ENCODE measurements at regions not wholly inside any gene's neighbourhood (a gene's known extent, or its start where the extent isn't known, plus 50 kb on each side); places are given as distances from the start of the nearest gene placed in this dataset.
"Not testable (repeated sequence)": the region's sequence is repeated elsewhere in the genome, so short reads cannot be mapped to it uniquely, and the experiment has no call there.

GRCh38 chr16:60180609-60181008 is 1446.5 kb upstream of the GOT2 start:
- Mint-ChIP-seq H3K9me3 (peaks cover 22% of the 10 kb centered on the region), H3K4me1 (no peaks in the 10 kb centered on the region), H3K27ac (no peak overlapping the region), H3K4me3 (no peak overlapping the region), H3K27me3 (no peaks in the 10 kb centered on the region), H3K36me3 (ENCODE audit: low read depth) (no peaks in the 10 kb centered on the region)
- POLR2A ChIA-PET, result no interaction called here
- no peak for DNase-seq
- CTCF ChIA-PET, result no interaction called here

- POLR2A ChIA-PET, result no interaction called here
- no peak for DNase-seq
- Mint-ChIP-seq H3K4me1 (no peaks in the 10 kb centered on the region), H3K27me3 (no peaks in the 10 kb centered on the region), H3K36me3 (ENCODE audit: low read depth) (no peaks in the 10 kb centered on the region), H3K9me3 (peaks cover 15% of the 10 kb centered on the region), H3K27ac (no peak overlapping the region), H3K4me3 (no peak overlapping the region)
- CTCF ChIA-PET, result no interaction called here
These were observed 1436.1 kb upstream of the GOT2 start for GRCh38 chr16:60170196-60170595.

DNA sequence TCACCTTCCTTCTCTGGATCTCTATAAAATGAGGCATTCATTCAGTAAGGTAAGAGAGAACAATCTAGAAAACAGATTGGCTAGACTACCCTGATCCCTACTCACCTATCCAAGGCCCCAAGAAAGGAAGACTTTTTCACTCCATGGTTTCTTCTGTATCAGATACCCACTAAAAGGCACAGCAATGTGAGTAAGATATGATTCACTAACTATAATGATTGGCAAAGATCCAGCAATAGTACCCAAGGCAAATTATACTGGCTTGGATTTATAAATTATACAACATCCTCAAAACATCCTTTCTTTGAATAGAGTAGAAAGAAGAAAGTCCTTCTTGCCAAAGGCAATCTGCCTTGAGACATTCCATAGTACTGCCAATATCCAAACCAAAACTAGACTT is 1432.0 kb upstream of the GOT2 start:
- no peak for DNase-seq
- Mint-ChIP-seq H3K9me3 (peaks cover 8% of the 10 kb centered on the region), H3K36me3 (ENCODE audit: low read depth) (no peaks in the 10 kb centered on the region), H3K4me1 (no peaks in the 10 kb centered on the region), H3K27ac (no peak overlapping the region), H3K4me3 (no peak overlapping the region), H3K27me3 (no peaks in the 10 kb centered on the region)
- POLR2A ChIA-PET, result no interaction called here
- CTCF ChIA-PET, result no interaction called here

DNA sequence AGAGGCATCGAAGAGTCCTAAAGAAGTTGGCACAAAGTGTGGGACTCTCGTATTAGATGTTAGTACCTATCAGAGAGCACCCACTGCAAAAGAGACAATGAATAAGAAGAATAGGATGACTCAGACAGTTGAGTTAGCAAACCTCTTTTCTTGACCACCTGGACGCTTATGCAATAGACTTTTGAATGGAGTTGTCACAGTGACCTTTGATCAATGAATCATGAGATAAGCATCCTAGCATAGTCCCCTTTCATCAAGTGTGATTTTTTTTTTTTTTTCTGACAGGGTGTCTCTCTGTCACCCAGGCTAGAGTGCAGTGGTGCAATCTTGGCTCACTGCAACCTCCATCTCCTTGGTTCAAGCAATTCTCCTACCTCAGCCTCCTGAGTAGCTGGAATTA is 1417.9 kb upstream of the GOT2 start:
- Mint-ChIP-seq H3K9me3 (peaks cover 42% of the 10 kb centered on the region), H3K27ac (no peak overlapping the region), H3K4me3 (no peak overlapping the region), H3K4me1 (no peaks in the 10 kb centered on the region), H3K27me3 (no peaks in the 10 kb centered on the region), H3K36me3 (ENCODE audit: low read depth) (no peaks in the 10 kb centered on the region)
- ChIA-PET POLR2A (no interaction called here), CTCF (no interaction called here)
- DNase-seq, result no peak

DNA sequence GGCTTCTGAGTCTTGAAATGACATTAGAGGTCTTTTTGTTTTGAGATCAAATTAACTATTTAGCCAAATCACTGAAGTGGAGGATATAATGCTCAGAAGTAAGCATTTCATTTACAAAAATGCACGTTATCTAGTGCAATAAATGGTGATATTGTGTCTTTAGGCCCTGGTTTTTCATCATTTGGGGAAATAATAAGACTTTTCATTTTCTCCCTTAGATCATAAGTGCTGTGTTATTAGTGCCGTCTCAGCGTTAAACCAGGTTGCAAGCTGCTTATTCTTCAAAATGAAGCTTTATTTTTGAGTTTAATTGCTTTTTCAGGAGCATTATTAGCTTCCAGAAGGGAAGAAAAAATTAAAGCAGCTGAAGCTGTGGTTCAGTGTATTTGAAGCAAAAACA is 1416.8 kb upstream of the GOT2 start:
- CTCF ChIA-PET, result no interaction called here
- H3K27me3 Mint-ChIP-seq, result no peaks in the 10 kb centered on the region
- H3K4me3 Mint-ChIP-seq, result no peak overlapping the region
- no peak overlapping the region for H3K27ac Mint-ChIP-seq
- peaks cover 42% of the 10 kb centered on the region for H3K9me3 Mint-ChIP-seq
- no peaks in the 10 kb centered on the region for H3K36me3 Mint-ChIP-seq (ENCODE audit: low read depth)
- DNase-seq, result no peak
- POLR2A ChIA-PET, result no interaction called here
- no peaks in the 10 kb centered on the region for H3K4me1 Mint-ChIP-seq

GRCh38 chr16:60143348-60143705 is 1409.2 kb upstream of the GOT2 start:
- Mint-ChIP-seq H3K36me3 (ENCODE audit: low read depth) (no peaks in the 10 kb centered on the region), H3K27me3 (no peaks in the 10 kb centered on the region), H3K9me3 (peaks cover 9% of the 10 kb centered on the region), H3K27ac (no peak overlapping the region), H3K4me3 (no peak overlapping the region), H3K4me1 (no peaks in the 10 kb centered on the region)
- ChIA-PET POLR2A (no interaction called here), CTCF (no interaction called here)
- no peak for DNase-seq

DNA sequence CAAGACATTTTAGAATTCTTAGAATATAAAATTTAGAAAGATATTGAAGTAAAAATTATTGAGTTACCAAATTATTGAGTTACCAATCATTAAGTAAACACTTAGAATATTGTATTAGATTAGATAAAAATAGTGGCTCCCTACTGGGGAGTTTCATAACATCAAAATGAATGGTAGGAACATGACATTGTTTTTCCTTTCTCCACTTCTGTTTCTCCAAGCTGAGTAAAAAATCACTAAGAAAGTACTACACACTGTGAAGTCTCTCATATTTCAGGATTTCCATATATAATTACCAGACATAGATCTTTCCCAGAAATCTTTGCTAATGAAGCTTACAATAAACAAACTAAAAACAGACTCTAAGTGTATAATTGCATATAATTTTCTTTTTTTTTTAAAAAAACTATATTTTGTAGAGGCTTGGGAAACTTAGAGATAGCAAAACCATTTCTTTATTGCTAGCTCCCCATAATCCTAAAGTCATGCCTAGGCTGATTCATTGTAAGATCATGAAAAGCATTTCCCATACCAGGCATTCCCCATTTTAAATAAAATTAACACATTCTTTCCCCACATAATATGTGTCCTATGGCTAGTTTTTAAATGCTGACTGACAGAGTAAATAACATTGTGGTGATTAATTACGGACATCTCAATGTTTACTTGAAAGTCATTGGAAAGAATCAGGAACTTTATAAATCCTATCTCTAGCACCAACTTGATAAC is 1408.7 kb upstream of the GOT2 start:
- ChIA-PET POLR2A (no interaction called here), CTCF (no interaction called here)
- H3K27me3 Mint-ChIP-seq, result no peaks in the 10 kb centered on the region
- no peaks in the 10 kb centered on the region for H3K4me1 Mint-ChIP-seq
- DNase-seq, result no peak
- H3K4me3 Mint-ChIP-seq, result no peak overlapping the region
- no peak overlapping the region for H3K27ac Mint-ChIP-seq
- H3K9me3 Mint-ChIP-seq, result peaks cover 4% of the 10 kb centered on the region
- no peaks in the 10 kb centered on the region for H3K36me3 Mint-ChIP-seq (ENCODE audit: low read depth)

DNA sequence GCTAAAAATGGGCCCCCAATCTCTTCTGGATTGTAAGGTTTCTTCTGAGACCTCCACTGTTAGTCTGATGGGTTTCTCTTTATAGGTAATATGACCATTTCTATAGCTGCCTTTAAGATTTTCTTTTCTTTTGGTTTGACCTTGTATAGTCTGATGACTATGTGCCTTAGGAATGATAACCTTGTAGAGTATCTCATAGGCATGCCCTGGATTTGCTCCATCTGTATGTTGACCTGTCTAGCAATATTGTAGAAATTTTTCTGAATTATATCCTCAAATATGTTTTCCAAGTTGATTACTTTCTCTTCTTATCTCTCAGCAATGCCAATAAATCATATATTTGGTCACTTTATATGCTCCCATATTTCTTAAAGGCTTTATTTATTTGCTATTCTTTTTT is 1403.8 kb upstream of the GOT2 start:
- no peaks in the 10 kb centered on the region for H3K4me1 Mint-ChIP-seq
- no peaks in the 10 kb centered on the region for H3K36me3 Mint-ChIP-seq (ENCODE audit: low read depth)
- CTCF ChIA-PET, result no interaction called here
- POLR2A ChIA-PET, result no interaction called here
- H3K4me3 Mint-ChIP-seq, result no peak overlapping the region
- H3K27ac Mint-ChIP-seq, result no peak overlapping the region
- peaks cover 13% of the 10 kb centered on the region for H3K9me3 Mint-ChIP-seq
- no peaks in the 10 kb centered on the region for H3K27me3 Mint-ChIP-seq
- no peak for DNase-seq

DNA sequence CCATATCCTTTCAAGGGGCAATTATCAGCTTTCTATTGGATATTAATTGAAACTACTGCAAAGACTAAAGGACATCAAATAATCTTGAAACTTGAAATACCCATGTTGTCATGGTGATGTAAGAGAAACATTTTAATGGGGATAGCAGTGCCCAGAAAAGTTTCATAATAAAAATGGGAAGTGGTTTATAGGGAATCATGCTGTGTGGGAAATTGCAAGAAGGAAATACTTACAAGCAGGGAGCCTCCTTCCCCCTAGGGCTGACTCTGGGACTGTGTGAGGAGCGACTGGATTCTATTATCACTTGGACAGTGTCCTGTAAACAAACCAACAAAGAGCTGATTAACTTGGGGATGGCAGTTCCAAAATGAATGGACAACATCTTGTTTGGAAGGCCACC is 1393.1 kb upstream of the GOT2 start:
- H3K9me3 Mint-ChIP-seq, result peaks cover 16% of the 10 kb centered on the region
- H3K27ac Mint-ChIP-seq, result no peak overlapping the region
- H3K27me3 Mint-ChIP-seq, result no peaks in the 10 kb centered on the region
- H3K36me3 Mint-ChIP-seq (ENCODE audit: low read depth), result no peaks in the 10 kb centered on the region
- H3K4me1 Mint-ChIP-seq, result no peaks in the 10 kb centered on the region
- ChIA-PET CTCF (no interaction called here), POLR2A (no interaction called here)
- no peak for DNase-seq
- no peak overlapping the region for H3K4me3 Mint-ChIP-seq

DNA sequence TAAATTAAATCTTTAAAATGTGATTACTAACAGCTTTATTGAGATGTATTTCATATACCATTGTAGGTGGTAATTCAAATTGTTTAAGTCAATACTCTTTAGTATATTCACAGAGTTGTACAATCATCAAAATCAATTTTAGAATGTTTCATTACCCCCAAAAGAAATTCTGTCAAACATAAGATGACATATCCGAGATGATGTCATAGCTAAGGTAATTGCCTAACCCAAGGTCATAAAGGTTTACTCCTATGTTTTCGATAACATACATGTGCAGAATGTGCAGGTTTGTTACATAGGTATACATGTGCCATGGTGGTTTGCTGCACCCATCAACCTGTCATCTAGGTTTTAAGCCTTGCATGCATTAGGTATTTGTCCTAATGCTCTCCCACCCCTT is 1392.0 kb upstream of the GOT2 start:
- not testable (repeated sequence) for DNase-seq, H3K4me3 Mint-ChIP-seq

GRCh38 chr16:60123392-60124023 is 1389.4 kb upstream of the GOT2 start:
- Mint-ChIP-seq H3K4me1 (no peaks in the 10 kb centered on the region), H3K27ac (no peak overlapping the region), H3K36me3 (ENCODE audit: low read depth) (no peaks in the 10 kb centered on the region), H3K4me3 (no peak overlapping the region), H3K9me3 (peaks cover 27% of the 10 kb centered on the region), H3K27me3 (no peaks in the 10 kb centered on the region)
- ChIA-PET CTCF (no interaction called here), POLR2A (no interaction called here)
- DNase-seq, result no peak

More for the DNA sequence above, 1392.0 kb upstream of the GOT2 start:
- POLR2A ChIA-PET; H3K27me3 Mint-ChIP-seq; H3K36me3 Mint-ChIP-seq (ENCODE audit: low read depth); H3K27ac Mint-ChIP-seq; H3K4me1 Mint-ChIP-seq; CTCF ChIA-PET: not testable (repeated sequence)
- H3K9me3 Mint-ChIP-seq, result peaks cover 19% of the 10 kb centered on the region

GRCh38 chr16:60120586-60120985 is 1386.5 kb upstream of the GOT2 start:
- Mint-ChIP-seq H3K27me3 (no peaks in the 10 kb centered on the region), H3K4me3 (no peak overlapping the region), H3K4me1 (no peaks in the 10 kb centered on the region), H3K36me3 (ENCODE audit: low read depth) (no peaks in the 10 kb centered on the region), H3K27ac (no peak overlapping the region), H3K9me3 (peaks cover 23% of the 10 kb centered on the region)
- ChIA-PET POLR2A (no interaction called here), CTCF (no interaction called here)
- DNase-seq, result no peak

GRCh38 chr16:60110531-60110930 is 1376.4 kb upstream of the GOT2 start:
- no peak overlapping the region for H3K27ac Mint-ChIP-seq
- H3K9me3 Mint-ChIP-seq, result peaks cover 17% of the 10 kb centered on the region
- no peak for DNase-seq
- ChIA-PET POLR2A (no interaction called here), CTCF (no interaction called here)
- H3K36me3 Mint-ChIP-seq (ENCODE audit: low read depth), result no peaks in the 10 kb centered on the region
- no peaks in the 10 kb centered on the region for H3K27me3 Mint-ChIP-seq
- H3K4me3 Mint-ChIP-seq, result no peak overlapping the region
- H3K4me1 Mint-ChIP-seq, result no peaks in the 10 kb centered on the region

GRCh38 chr16:60107871-60108270 is 1373.8 kb upstream of the GOT2 start:
- Mint-ChIP-seq H3K4me1 (no peaks in the 10 kb centered on the region), H3K27me3 (no peaks in the 10 kb centered on the region), H3K27ac (no peak overlapping the region), H3K36me3 (ENCODE audit: low read depth) (no peaks in the 10 kb centered on the region), H3K9me3 (peaks cover 19% of the 10 kb centered on the region), H3K4me3 (no peak overlapping the region)
- POLR2A ChIA-PET, result no interaction called here
- CTCF ChIA-PET, result no interaction called here
- no peak for DNase-seq

All from activated CD4-positive, alpha-beta memory T cell treated with anti-CD3 and anti-CD28 coated beads, Interleukin-2, amount 10 ng/mL, durations not matched to agents 7 days and 5 days (primary cell).